Stimulated activated CD8-positive, alpha-beta memory T cell treated with anti-CD3 and anti-CD28 coated beads, Interleukin-15, amount 100 ng/mL, for 24 hours (primary cell): ENCODE measurements at regions not wholly inside any gene's neighbourhood (a gene's known extent, or its start where the extent isn't known, plus 50 kb on each side); places are given as distances from the start of the nearest gene placed in this dataset.
"Not testable (repeated sequence)": the region's sequence is repeated elsewhere in the genome, so short reads cannot be mapped to it uniquely, and the experiment has no call there.

Experiments used
- DNase-seq: peaks from one replicate; pipeline ENCODE4 v3.0.0-alpha.2; 2020; ENCODE audit warnings: low read depth

DNA sequence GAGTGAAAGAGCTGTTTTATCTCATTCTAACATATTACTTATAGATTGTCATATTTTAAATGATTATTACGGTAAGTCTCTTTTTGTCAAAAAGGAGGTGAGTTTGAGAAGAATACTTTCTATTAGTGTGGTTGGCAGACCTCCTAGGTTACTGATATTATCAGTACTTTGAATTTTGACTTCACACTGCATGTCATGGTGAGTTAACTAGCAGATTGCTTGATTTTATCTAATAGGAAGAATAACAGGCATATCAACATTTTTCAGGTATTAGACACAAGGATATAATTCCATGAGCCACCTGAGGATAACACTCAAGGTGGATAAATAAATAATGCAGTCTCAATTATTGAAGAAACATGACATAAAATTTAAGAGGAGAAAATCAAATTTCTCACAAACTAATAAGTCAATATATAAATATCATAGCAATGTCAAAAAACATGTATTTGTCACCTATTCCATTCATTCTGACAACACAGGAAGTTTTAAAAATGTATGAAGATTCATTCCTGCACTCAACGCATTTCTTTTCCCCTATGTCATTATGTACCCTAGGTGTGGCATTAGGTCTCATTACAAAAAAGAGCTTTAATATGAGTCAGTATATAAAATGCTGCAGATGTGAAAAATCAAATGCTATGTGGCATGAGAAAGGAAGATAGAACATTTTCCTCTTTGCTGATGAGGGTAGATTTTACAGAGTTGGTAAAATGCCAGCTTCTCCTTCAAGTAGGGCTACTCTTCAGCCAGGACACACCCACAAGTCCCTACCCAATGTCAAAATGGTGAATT, 1621.6 kb downstream of the REEP3 start:
- DNase-seq = no peak

DNA sequence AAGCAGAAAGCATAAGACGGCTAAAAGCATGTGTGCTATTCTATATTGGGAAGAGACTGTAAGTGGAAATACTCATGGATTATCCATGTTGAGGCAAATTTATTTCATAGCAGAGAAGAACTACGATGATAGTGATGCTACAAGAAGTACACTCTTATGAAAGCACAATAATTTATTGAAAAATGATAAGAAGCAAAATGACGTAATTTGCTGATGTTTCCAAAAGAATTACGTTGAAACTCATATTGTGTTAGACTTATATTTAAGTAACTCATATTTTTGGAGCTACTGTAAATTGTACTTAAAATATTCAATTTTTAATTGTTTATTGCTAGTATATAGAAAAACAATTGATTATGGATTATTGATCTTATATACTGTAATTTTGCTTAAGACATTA, 1622.5 kb downstream of the REEP3 start:
- no peak for DNase-seq

DNA sequence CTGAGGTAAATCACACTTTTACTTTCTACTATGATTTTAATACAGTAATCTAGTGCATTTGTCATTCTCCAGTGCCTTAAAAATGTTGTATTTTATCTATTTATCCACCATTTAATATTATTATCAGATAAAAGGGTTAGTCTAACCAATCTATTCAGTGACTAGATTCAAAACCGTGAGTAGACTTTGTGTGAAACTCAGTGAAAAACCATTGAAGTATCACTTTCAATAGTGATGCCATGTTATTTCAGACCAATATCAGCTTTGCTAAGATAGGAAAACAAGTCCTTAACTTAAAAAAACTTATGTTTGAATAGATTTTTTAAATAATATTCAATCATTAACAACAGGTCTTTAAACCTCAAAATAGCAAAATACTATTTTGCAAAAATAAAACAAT, 1628.7 kb downstream of the REEP3 start:
- DNase-seq = no peak

DNA sequence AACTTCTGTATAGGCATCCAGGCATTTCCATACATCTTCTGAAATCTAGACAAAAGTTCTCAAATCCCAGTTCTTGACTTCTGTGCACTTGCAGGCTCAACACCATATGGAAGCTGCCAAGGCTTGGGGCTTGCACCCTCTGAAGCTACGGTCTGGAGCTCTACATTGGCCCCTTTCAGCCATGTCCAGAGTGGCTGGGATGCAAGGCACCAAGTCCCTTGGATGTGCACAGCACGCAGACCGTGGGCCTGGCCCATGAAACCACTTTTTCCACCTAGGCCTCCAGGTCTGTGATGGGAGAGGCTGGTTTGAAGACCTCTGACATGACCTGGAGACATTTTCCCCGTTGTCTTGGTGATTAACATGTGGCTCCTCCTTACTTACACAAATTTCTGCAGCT, 1645.1 kb downstream of the REEP3 start:
- DNase-seq = no peak

DNA sequence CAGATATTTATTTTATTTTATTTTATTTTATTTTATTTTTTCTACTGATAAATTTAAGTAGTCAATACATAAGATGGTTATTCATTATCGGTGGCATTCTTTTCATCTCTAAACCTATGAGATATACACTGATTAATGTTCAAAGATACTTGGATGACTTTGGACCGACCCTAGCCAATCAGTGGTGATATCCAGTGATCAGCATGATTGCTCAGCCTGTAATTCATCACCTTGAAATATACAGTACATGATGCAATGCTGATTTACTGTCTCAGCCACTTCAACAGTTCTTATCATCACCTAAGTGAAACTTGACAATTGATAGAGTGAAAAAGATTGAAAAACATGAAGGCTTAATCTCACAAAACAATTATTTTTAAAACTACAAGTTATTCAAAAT, 1651.0 kb downstream of the REEP3 start:
- no peak for DNase-seq

DNA sequence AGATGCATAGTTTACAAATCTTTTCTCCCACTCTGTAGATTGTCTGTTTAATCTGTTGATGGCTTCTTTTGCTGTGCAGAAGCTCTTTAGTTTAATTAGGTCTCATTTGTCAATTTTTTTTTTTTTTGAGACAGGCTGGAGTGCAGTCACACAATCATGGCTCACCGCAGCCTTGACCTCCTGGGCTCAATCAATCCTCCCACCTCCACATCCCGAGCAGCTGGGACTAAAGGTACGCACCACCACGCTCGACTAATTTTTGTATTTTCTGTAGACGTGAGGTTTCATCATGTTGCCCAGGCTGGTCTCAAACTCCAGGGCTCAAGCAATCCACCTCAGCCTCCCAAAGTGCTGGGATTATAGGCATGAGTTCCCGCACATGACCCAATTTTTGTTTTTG, 1655.8 kb downstream of the REEP3 start:
- DNase-seq = no peak

DNA sequence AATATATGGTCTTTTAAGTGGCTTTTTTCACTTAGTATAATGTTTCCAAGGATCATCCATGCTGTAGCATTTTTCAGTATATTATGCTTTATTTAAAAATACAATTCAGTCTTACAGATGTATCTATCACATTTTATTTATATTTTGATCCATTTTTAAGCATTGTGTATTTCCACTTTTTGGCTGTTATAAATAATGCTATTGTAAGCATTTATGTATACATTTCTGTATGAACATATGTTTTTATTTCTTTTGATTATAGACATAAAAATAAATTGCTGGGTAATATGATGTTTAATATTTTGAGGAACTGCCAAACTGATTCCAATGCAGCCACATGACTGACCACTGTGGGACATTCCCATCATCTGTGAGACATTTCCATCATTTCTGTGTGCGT, 1662.0 kb downstream of the REEP3 start:
- no peak for DNase-seq

DNA sequence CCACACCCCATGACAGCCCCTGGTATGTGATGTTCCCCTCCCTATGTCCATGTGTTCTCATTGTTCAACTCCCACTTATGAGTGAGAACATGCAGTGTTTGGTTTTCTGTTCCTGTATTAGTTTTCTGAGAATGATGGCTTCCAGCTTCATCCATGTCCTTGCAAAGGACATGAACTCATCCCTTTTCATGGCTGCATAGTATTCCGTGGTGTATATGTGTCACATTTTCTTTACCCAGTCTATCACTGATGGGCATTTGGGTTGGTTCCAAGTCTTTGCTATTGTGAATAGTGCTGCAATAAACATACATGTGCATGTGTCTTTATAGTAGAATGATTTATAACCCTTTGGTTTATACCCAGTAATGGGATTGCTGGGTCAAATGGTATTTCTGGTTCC, 1665.5 kb downstream of the REEP3 start:
- not testable (repeated sequence) for DNase-seq

DNA sequence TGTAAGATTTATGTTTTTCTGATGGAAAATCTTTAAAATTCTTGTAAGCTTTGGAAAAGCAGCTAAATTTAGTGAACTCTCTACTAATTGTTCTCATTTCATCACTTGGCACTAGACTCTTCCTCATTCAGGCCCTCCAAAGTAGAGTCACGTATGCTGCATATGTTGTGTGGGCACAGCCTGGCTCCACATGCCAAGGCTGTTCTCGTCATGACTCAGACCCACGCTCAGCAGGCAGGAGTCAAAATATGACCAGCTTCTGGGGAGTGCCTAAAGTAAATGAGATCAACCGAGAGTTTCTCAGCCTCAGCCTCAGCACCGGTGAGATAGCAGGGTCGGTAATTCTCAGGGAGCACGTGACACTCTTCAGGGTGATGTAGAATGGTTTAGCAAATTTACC, 1672.9 kb downstream of the REEP3 start:
- no peak for DNase-seq

DNA sequence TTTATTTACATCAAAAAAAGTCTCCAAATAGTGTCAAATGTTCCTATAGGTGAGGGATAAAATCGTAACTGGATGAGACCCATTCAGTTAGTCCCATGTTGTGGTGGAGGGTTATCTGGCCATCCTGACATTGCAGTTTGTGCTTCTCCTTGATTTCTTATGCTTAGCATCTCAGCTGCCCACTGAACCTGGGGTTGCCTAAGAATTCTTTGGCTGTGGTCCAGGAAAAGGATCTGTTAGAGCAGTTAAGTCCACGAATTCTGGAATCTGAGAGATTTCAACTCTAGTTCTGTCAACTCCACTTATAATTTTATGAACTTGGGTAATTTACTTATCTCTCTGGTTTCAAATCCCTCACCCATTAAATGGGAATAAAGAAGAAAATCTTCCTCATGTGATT, 1673.4 kb downstream of the REEP3 start:
- DNase-seq = no peak

DNA sequence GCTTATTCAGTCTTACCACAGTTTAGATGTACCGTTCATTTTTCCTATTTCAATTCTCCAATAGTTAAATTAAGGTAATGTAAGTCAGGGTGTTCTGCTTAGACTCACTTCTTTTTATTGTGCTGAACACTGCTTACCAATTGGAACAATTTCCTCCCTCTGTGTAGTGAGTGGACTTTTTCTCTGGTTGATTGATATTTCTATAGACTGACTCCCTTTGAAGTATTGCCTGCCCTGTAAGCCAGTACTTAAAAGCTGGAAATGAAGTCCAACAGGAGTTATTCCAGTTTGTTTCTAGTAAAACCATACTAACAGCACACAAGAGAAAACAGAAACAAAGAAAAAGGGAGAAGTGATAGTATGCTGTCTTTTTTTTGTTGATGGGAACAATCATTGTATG, 1674.9 kb downstream of the REEP3 start:
- DNase-seq = no peak

DNA sequence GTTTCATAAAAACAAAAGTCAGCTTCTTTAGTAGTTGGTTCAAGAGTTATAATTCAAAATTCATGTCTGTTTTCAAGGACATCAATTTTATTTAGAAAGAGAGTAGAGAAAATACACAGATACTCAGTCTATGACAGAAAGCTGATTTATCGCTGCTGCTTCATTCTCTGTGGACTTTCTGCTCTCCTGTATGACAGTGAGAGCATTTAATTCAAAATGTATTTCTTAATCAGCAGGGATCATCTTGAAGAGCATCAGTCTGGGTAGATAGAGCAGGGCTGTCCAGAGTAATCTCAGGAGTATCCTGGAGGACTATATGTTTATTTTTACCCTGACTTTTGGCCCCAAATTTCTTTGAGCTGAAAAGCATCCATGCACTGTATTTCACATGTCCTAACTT, 1676.7 kb downstream of the REEP3 start:
- no peak for DNase-seq

DNA sequence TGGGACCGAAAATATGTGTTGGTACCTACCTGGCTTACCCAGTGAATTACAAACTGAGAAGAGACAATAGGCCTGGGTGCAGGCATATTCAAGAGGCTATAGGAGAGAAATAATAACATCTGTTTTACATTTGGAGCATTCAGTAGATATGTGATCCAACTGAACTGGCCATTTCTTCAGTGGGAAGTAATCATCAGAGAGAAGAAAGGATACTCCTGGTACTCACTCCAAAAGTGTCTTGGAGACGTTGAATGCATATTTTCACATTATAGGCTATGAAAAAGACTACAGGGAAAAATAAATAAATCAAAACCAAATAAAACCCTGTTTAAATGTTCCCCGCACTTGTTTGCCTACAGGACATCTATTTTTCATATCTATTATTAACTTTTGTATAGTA, 1680.3 kb downstream of the REEP3 start:
- DNase-seq = no peak

DNA sequence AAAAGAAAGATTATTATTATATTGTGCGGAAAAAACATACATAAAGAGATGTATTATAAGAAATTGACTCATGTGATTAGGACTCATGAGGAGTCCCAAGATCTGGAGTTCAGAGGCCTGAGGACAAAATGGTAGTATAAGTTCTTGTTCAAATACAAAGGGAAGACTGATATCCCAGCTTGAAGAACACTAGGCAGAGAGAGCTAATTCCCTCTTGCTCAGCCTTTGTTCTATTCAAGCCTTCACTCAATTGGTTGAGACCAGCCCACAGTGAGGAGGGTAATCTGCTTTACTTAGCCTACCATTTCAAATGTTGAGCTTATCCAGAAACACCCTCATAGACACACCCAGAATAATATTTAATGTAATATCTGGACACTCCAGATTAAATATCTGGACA, 1683.8 kb downstream of the REEP3 start:
- DNase-seq = no peak

DNA sequence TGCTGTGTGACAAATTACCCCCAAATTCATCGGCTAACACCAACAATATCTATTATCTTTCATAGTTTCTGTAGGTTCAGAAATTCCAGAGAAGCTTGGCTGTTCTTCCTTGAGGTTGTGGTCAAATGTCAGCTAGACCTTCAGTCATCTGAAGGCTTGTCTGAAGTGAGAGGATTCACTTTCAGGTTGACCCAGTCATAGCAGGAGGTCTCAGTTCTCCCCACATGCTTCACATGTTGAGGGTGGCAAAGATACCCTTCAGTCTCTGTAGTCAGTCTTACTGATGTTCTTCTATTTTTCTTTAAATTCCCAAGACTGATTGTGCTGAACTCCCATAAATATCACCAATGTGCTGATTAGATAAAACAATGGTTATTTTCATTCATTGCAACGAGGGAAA, 1692.0 kb downstream of the REEP3 start:
- DNase-seq = no peak

DNA sequence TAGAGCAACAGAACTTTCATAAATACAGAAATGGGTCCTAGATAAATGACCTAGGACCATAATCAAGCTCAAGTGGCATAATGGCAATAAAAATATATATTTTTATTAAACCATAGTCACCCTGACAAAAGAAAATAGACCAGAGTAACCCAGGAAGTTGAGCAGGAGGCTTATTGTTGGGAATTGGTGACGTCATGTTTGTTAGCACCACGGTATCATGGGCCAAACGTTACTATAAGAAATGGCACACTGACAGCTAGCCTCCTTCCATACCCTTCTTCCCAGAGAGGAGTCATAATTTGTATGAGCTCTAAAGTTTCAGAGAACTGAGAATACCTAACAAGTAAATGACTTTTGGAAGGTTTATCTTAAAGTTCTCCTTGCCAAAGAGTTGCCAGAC, 1698.2 kb downstream of the REEP3 start:
- no peak for DNase-seq

DNA sequence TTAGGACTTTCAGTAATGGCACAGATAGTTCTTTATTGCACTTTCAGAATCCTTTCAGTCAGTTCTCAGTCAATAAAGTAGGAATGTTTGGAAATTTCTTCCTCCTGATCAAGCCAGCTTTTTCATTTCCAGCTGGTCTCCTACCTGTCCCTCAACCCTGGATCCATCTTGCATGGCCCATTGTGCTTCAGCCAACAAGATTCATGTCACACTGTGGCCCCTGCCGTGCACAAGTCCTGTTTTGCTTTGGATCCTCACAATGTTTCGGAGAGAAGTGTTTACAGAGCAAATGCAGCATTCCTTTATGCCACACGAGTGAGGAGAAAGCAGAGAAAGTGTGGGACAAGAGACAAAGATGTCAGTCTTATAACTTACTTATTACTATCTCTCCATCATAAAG, 1694.7 kb upstream of the LRRTM3 start:
- no peak for DNase-seq

DNA sequence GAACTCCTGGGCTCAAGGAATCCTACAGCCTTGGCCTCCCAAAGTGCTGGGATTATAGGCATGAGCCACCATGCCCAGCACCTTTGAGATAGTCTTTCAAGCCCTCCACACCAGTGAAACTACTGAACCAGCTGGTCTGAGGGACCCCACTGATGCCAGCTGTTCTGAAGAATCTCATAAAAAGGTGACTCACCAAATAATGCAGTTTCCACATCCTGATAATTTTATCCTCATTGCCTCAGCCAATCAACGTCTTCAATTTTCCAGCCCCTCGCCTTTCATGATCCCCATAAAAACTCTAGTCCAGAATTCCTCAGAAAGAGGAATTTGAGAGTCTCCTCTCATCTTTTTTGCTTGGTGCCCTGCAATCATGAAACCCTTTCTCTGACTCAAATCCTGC, 1691.6 kb upstream of the LRRTM3 start:
- DNase-seq = no peak

DNA sequence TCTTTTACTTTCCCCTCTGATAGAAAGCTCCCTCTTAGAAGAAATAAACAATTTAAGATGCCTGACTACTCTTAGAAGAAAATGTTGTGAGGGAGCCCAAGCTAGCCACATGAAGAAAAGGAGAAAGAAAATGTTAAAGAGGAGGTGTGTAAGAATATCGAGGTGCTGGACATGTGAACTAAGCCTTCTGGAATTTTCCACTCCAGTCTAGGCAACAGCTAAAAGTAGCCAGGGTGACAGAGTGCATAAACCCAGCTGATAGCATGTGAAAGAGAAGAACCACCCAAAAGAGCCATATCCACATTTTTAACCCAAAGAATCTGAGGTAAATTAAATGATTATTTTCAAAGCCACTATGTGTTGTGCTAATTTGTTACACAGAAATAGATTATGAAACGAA, 1690.6 kb upstream of the LRRTM3 start:
- no peak for DNase-seq

DNA sequence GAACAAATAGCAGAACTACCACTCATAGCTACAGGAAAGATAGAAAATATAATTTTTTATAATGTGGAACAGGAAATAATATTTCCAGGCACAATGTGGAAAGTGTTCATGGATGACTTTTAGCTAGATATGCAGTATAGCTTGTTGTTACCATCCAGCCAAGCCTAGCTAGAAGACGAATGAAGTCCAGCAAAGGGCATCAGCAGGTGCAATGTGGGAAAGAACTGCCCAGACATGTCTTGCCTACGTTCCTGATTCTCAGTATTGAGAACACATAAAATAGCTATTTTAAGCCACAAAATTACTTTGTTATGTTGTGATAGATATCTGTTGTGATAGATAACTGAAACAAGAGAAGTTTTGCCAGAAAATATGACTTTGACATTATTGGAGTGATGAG, 1690.0 kb upstream of the LRRTM3 start:
- no peak for DNase-seq

DNA sequence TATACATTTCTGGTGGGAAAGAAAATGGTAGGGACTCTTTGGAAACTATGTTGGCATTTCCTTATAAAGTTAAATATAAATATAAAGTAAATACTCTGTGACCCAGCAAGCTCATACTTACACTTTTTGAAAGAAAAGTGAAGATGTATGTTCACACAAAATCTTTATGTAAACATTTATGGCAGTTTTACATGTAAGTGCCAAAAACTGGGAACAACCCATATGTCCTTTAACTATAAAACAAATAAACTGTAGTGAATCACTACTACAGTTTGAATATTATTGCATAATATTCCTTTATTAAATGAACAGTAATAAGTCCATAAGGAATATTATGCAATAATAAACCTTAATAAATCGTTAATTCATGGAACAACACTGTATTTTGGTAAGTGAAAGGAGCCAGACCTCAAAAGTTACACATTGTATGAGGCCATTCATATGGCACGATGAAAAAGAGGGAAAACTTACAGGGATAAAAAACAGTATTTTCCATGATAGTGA, 1660.3 kb upstream of the LRRTM3 start:
- DNase-seq = no peak

DNA sequence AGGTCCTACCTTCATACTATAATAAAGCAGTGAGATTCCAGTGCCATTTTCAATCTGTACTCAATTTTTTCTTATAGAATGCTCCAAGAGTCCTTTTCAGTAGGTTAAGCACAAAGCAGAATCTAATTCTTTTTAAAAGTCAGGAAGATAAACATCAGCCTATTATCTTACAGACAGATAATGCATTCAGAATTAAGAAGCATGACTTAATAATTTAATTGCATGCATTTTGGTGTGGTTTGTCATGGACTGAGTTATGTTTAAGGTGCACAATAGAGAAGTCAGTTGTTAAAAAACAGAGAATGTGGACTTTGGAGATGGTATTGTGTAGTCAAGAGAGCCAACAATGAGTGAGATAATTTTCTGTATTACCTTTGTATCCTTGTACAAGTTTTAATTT, 1656.3 kb upstream of the LRRTM3 start:
- DNase-seq = not testable (repeated sequence)

DNA sequence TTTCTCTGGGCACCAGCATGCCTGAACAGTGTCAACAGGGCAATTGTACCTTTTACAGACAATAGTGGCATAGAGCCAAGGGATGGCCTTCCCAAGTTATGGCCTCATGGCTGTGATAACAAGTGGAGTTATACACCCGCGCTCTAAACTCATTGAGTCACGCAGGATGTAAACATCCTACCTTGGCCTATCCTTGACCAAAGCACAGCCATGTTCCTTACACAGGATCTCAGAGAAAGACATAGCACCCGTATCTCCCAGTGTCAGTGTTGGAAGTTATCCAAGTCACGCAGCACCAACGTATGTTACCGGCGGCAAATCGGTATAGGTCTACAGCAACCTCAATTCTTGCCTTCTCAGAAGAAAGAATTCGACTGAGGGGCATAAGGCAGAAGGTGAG, 1654.9 kb upstream of the LRRTM3 start:
- no peak for DNase-seq

DNA sequence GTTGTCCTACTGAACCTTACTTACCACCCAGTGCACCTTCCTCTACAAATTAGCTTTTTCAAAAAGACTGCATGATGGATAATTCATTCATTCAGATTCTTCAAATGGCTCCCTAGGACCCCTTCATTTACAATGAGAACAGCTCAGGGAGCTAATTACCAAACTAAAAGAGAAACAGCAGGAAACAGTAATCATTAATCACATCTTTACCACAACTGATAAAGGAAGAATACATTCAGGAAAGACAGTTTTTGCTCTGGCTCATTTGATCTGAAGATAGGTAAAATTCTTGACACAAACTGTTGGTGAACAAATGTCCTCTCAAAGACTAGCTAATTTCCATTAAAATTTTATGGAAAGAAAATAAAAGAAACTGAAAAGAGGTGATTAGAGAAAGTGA, 1652.7 kb upstream of the LRRTM3 start:
- DNase-seq = no peak
